NCI-H2196 (cell line): ENCODE measurements at regions not wholly inside any gene's neighbourhood (a gene's known extent, or its start where the extent isn't known, plus 50 kb on each side); places are given as distances from the start of the nearest gene placed in this dataset.
A peak's percentile ranks its signal among the peaks of the same experiment; 100 is the strongest.
"Not testable (repeated sequence)": the region's sequence is repeated elsewhere in the genome, so short reads cannot be mapped to it uniquely, and the experiment has no call there.

Experiments used
- DNase-seq: peaks from one replicate; lab custom pipeline; 2025; ENCODE audit not compliant: unreplicated experiment; lab: John Stamatoyannopoulos, UW

- DNase-seq, result peak; percentile 75
These were observed 159.3 kb upstream of the TNFAIP3 start for GRCh38 chr6:137707590-137708360.

GRCh38 chr6:137708481-137708880 is 158.6 kb upstream of the TNFAIP3 start:
- DNase-seq, result no peak

GRCh38 chr6:137709424-137710236 is 157.4 kb upstream of the TNFAIP3 start:
- no peak for DNase-seq

- no peak for DNase-seq
These were observed 155.1 kb upstream of the TNFAIP3 start for GRCh38 chr6:137711972-137712371.

GRCh38 chr6:137712587-137712986 is 154.5 kb upstream of the TNFAIP3 start:
- DNase-seq, result no peak

GRCh38 chr6:137715589-137716045 is 151.4 kb upstream of the TNFAIP3 start:
- no peak for DNase-seq

- peak; percentile 93 for DNase-seq
These were observed 149.7 kb upstream of the TNFAIP3 start for GRCh38 chr6:137717074-137718073.

- not testable (repeated sequence) for DNase-seq
These were observed 148.2 kb upstream of the TNFAIP3 start for GRCh38 chr6:137718903-137719302.

GRCh38 chr6:137722749-137723272 is 144.2 kb upstream of the TNFAIP3 start:
- no peak for DNase-seq

GRCh38 chr6:137723273-137724017 is 143.6 kb upstream of the TNFAIP3 start:
- DNase-seq, result peak; percentile 76

GRCh38 chr6:137724018-137724403 is 143.0 kb upstream of the TNFAIP3 start:
- peak; percentile 53 for DNase-seq

- DNase-seq, result no peak
These were observed 142.4 kb upstream of the TNFAIP3 start for GRCh38 chr6:137724495-137725211.

- DNase-seq, result no peak
These were observed 141.1 kb upstream of the TNFAIP3 start for GRCh38 chr6:137725949-137726348.

- DNase-seq, result no peak
These were observed 140.5 kb upstream of the TNFAIP3 start for GRCh38 chr6:137726582-137726981.

GRCh38 chr6:137727216-137727765 is 139.8 kb upstream of the TNFAIP3 start:
- no peak for DNase-seq

GRCh38 chr6:137728386-137729349 is 138.4 kb upstream of the TNFAIP3 start:
- no peak for DNase-seq

- DNase-seq, result no peak
These were observed 137.0 kb upstream of the TNFAIP3 start for GRCh38 chr6:137729866-137730629.
